Motor neuron (in vitro differentiated cells): ENCODE measurements at regions not wholly inside any gene's neighbourhood (a gene's known extent, or its start where the extent isn't known, plus 50 kb on each side); places are given as distances from the start of the nearest gene placed in this dataset.

Experiments
- ATAC-seq, 8 experiments: fragments of 200-7000 bp; cut with Tn5 transposase; replicated peaks in 6 of 8; 2 replicates each; pipeline ENCODE4 v1.8.0; 2021; ENCODE audit warnings: mild to moderate bottlenecking in 8 of 8, moderate library complexity in 8 of 8
- H3K27ac ChIP-seq, 2 donors: fragments of 250-450 bp; sonication (Bioruptor Pico); 2 replicates each; pipeline ENCODE4 v1.9.0; 2021; ENCODE audit warnings: antibody characterized with exemption in 2 of 2, mild to moderate bottlenecking in 2 of 2, moderate library complexity in 1 of 2
- H3K4me1 ChIP-seq, 2 donors: fragments of 250-450 bp; sonication (Bioruptor Pico); replicated peaks in 1 of 2; 2 replicates each; pipeline ENCODE4 v1.6.1; 2021; ENCODE audit warnings: antibody characterized with exemption in 2 of 2, mild to moderate bottlenecking in 2 of 2, moderate library complexity in 1 of 2
- H3K4me3 ChIP-seq, 5 donors: fragments of 250-450 bp; sonication (Bioruptor Pico); 2 replicates each; pipeline ENCODE4 v1.9.0; 2021; ENCODE audit warnings: antibody characterized with exemption in 5 of 5, mild to moderate bottlenecking in 5 of 5, moderate library complexity in 4 of 5
- WGBS, 10 experiments: fragments of 450-650 bp; shearing (Covaris generic); methylation state at CpG; one replicate each; pipeline ENCODE4 v1.0.0; 2022; 5-methylcytosine and 5-hydroxymethylcytosine counted together
- in situ Hi-C, 9 experiments: fragments of 400-800 bp; cut with MboI; loops; one replicate each; pipeline ENCODE4 v1.15.0; 2021; ENCODE audit warnings: low sequenced_read_pairs in 9 of 9, low pct_unique_long_range_greater_than_20kb in 2 of 9; ENCODE audit not compliant: unreplicated experiment in 9 of 9

- no peaks in the 10 kb centered on the region for H3K4me1 ChIP-seq
- no peak overlapping the region for H3K4me3 ChIP-seq
- no peak overlapping the region for H3K27ac ChIP-seq
- peak in 2 of 8 experiments; percentile 60 to 79 for ATAC-seq
- 22 to 96% (median 71%) methylated on average over 1 to 4 of the region's 4 CpGs; no CpG with 5 or more reads in 2 of the 10 experiments for WGBS, 10 experiments
- in situ Hi-C loops: no loop called here
These were observed 224.5 kb downstream of the IKZF2 start for GRCh38 chr2:212926940-212927339.

- 75 to 100% (median 94%) methylated on average over 1 of the region's 1 CpG for WGBS, 10 experiments
- in situ Hi-C loops: no loop called here
- no peak for ATAC-seq
These were observed 228.0 kb downstream of the IKZF2 start for GRCh38 chr2:212923393-212923792.

DNA sequence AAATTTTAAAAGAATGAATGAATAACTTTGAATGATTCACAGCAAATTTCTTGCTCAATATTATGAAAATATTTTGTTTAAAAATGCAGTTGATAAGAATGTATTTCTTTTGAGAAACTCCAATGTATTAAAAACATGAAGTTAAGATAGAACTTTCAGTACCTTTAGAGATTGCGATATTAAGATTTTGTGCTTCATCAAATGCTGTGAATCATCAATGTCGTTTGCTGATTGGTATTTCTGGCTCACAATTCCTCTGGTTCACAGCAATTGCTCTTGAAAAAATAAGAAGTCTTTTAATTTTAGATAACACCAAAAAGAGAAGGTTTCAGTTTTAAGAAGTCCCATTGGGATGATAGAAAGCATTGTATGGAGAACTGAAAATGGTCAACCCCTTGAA, 228.7 kb downstream of the IKZF2 start:
- Histone ChIP-seq H3K4me1 (no peaks in the 10 kb centered on the region), H3K27ac (no peak overlapping the region), H3K4me3 (no peak overlapping the region)
- 67 to 100% (median 83%) methylated on average over 1 to 2 of the region's 2 CpGs for WGBS, 10 experiments
- in situ Hi-C loops: no loop called here
- ATAC-seq: no peak

More at GRCh38 chr2:212923393-212923792, 228.0 kb downstream of the IKZF2 start:
- Histone ChIP-seq H3K4me1 (no peaks in the 10 kb centered on the region), H3K4me3 (no peak overlapping the region), H3K27ac (no peak overlapping the region)

DNA sequence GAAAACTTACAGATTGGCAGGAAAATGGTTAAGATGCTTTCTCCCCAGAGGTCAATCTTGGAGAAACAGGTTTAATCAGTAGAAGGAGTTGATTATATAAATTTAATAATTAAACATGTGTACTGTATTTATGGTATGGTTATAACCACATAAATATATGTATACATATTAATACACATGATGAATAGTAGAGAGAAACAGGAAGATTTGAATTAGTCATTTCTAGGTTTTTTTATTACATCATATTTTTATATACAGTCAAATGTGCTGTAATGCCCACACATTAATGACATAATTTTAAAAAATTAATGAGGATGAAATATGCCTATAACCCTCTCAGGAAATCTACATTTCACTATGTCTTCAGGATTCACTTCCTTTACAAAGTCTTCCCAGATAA, 229.7 kb downstream of the IKZF2 start:
- in situ Hi-C loops: no loop called here
- Histone ChIP-seq H3K4me1 (no peaks in the 10 kb centered on the region), H3K27ac (no peak overlapping the region), H3K4me3 (no peak overlapping the region)
- ATAC-seq: no peak

DNA sequence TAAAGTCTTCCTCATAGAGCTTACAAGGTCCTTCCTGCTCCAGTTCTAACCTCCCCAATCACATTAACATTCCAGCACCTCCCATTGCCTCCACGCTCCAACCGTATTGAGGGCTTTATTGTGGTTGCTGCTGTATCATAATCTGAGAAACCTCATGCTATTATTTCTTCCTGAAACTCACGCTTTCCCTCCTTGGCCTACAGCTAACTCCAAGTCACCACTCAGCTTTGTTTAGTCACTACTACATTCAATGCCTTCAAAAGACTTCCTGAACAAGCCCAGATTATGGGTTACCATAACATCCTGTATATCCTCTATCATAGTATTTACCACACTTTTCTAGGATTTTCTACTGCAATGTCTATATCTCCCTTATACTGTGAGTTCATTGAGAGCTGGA, 230.4 kb downstream of the IKZF2 start:
- in situ Hi-C loops: no loop called here
- no peak for ATAC-seq
- no peak overlapping the region for H3K27ac ChIP-seq
- H3K4me3 ChIP-seq: no peak overlapping the region
- WGBS, 10 experiments: 60 to 100% (median 95%) methylated on average over 2 to 3 of the region's 3 CpGs; no CpG with 5 or more reads in 1 of the 10 experiments
- no peaks in the 10 kb centered on the region for H3K4me1 ChIP-seq

DNA sequence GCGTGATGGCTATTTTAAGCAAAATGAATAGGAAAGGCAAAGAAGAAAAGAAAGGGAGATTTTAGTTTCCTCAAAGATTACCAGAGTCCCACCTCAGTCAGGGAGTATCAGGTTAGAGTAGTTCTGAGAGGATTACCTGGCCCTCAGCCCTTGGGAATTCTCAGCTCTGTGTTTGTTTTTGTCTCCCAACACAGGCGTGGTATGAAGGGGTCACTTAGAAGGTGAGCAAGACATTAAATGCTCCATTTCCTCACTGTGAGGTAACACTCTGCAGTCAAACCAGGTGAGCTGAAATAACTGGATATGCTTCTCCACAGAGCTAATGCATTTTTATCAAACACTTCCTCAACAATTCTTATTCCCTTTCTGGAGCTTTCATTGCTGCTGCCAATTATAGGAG, 232.2 kb downstream of the IKZF2 start:
- in situ Hi-C loops: no loop called here
- WGBS, 10 experiments: 40 to 100% (median 92%) methylated on average over 1 to 2 of the region's 2 CpGs; no CpG with 5 or more reads in 3 of the 10 experiments
- ATAC-seq: no peak
- no peaks in the 10 kb centered on the region for H3K4me1 ChIP-seq
- H3K27ac ChIP-seq: no peak overlapping the region
- no peak overlapping the region for H3K4me3 ChIP-seq

DNA sequence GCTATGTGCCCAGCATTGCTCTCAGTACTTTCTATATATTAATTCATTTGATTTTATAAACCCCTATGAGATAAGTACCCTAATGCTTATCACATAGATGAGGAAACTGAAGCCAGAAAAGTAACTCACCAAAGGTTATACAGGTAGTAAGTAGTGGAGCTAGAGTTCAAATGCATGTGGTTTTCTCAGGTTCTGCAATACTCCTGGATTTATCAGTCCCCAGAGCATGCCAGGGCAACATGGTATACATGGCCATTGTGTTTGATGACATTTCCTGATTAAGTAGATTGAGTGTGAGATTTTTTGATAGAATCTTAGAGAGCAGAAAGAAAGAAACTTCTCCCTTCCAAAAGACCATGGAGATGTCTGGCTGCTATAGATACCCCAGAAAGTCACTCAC, 233.1 kb downstream of the IKZF2 start:
- Histone ChIP-seq H3K4me3 (no peak overlapping the region), H3K27ac (no peak overlapping the region), H3K4me1 (peaks cover 5 to 8% of the 10 kb centered on the region in 2 donors)
- in situ Hi-C loops: no loop called here
- ATAC-seq: no peak

- ATAC-seq: peak in 2 of 8 experiments; percentile 14
- H3K4me3 ChIP-seq: no peak overlapping the region
- 25 to 96% (median 73%) methylated on average over 2 to 4 of the region's 4 CpGs; no CpG with 5 or more reads in 2 of the 10 experiments for WGBS, 10 experiments
- H3K27ac ChIP-seq: no peak overlapping the region
- H3K4me1 ChIP-seq: peaks cover 15 to 21% of the 10 kb centered on the region in 2 donors
- in situ Hi-C loops: no loop called here
These were observed 236.2 kb downstream of the IKZF2 start for GRCh38 chr2:212915121-212915782.

GRCh38 chr2:212914392-212914791, 237.0 kb downstream of the IKZF2 start:
- H3K4me3 ChIP-seq: no peak overlapping the region
- peaks cover 15 to 21% of the 10 kb centered on the region in 2 donors for H3K4me1 ChIP-seq
- H3K27ac ChIP-seq: no peak overlapping the region
- in situ Hi-C loops: no loop called here
- 57 to 100% (median 92%) methylated on average over 1 to 3 of the region's 3 CpGs for WGBS, 10 experiments
- no peak for ATAC-seq

DNA sequence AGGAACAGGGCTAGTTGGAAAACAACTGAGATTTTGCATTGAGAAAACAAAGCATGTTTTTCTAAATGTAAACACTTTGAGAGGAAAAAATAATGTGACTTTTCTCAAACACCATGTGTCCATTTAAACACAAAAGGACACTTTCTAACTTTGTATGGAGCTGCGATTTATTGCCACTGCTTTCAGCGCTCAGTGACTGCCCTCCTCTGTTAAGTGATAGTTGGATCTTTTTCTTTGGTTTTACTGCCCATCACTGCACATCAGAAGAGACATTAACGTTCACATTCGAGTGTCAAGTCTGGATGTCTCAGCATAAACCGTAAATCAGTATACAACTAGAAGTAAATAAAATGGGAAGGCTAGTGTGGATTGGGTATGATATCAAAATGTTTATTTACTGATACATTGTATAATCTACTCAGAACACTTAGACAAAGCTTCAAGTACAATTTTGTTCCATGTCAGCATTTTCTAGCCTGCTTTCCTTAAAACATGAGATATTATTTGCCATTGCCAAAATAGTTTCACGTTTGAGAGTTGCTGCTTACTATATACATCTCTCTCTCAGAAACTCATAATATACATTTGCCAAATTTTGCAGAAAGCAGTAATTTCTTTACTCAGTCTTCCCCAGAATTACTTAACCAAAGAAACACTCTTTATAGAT, 237.6 kb downstream of the IKZF2 start:
- Histone ChIP-seq H3K27ac (no peak overlapping the region), H3K4me3 (no peak overlapping the region), H3K4me1 (peaks cover 15 to 21% of the 10 kb centered on the region in 2 donors)
- peak in 5 of 8 experiments; percentile 44 to 78 (median 64) for ATAC-seq
- in situ Hi-C loops: no loop called here
- WGBS, 10 experiments: 12 to 95% (median 55%) methylated on average over 2 to 6 of the region's 6 CpGs; no CpG with 5 or more reads in 1 of the 10 experiments

- Histone ChIP-seq H3K4me3 (no peak overlapping the region), H3K4me1 (peaks cover 15 to 21% of the 10 kb centered on the region in 2 donors), H3K27ac (no peak overlapping the region)
- in situ Hi-C loops: no loop called here
- peak; percentile 81 to 96 (median 88) for ATAC-seq
- WGBS, 10 experiments: 9 to 63% (median 33%) methylated on average over 1 to 7 of the region's 7 CpGs
These were observed 238.8 kb downstream of the IKZF2 start for GRCh38 chr2:212912445-212913103.

- no peak for ATAC-seq
- Histone ChIP-seq H3K4me3 (no peak overlapping the region), H3K4me1 (peaks cover 15 to 21% of the 10 kb centered on the region in 2 donors), H3K27ac (no peak overlapping the region)
- 73 to 100% (median 93%) methylated on average over 1 to 4 of the region's 4 CpGs; no CpG with 5 or more reads in 1 of the 10 experiments for WGBS, 10 experiments
- in situ Hi-C loops: no loop called here
These were observed 240.4 kb downstream of the IKZF2 start for GRCh38 chr2:212911011-212911410.

GRCh38 chr2:212908682-212909435, 242.6 kb downstream of the IKZF2 start:
- Histone ChIP-seq H3K4me1 (peaks cover 15 to 19% of the 10 kb centered on the region in 2 donors), H3K27ac (no peak overlapping the region), H3K4me3 (no peak overlapping the region)
- in situ Hi-C loops: no loop called here
- 65 to 98% (median 94%) methylated on average over 3 to 4 of the region's 4 CpGs; no CpG with 5 or more reads in 2 of the 10 experiments for WGBS, 10 experiments
- no peak for ATAC-seq
